ENCODE measurements at regions not wholly inside any gene's neighbourhood (a gene's known extent, or its start where the extent isn't known, plus 50 kb on each side); places are given as distances from the start of the nearest gene placed in this dataset.

- intact Hi-C loops (cut with DNase I; ENCODE audit: low total_unique reads), result no loop called here
- Histone ChIP-seq H3K27me3 (peaks cover 12 to 32% (median 20%) of the 10 kb centered on the region in 3 donors), H3K4me3 (no peak overlapping the region), H3K4me1 (no peaks in the 10 kb centered on the region), H3K27ac (no peak overlapping the region), H3K36me3 (no peaks in the 10 kb centered on the region), H3K9me3 (no peaks in the 10 kb centered on the region)
- DNase-seq (no peak), ATAC-seq (no peak)
- in situ Hi-C loops (cut with MboI; ENCODE audit: low sequenced_read_pairs in 4 of 4), result no loop called here
- TF ChIP-seq POLR2A (IDR thresholded peaks at IDR 0.05) (no peak), CTCF (IDR thresholded peaks at IDR 0.05 in 4 of 5, conservative IDR thresholded peaks at IDR 0.05 in 1 of 5) (no peak)
Observed at GRCh38 chr9:135241381-135242048, 154.0 kb downstream of the OLFM1 start.

- TF ChIP-seq POLR2A (IDR thresholded peaks at IDR 0.05) (no peak), CTCF (IDR thresholded peaks at IDR 0.05 in 4 of 5, conservative IDR thresholded peaks at IDR 0.05 in 1 of 5) (no peak)
- H3K27me3 ChIP-seq, result peaks cover 12 to 33% (median 20%) of the 10 kb centered on the region in 3 donors
Observed at GRCh38 chr9:135242049-135242396, 154.6 kb downstream of the OLFM1 start.

GRCh38 chr9:135242406-135242805 is 154.9 kb downstream of the OLFM1 start:
- Histone ChIP-seq H3K27ac (no peak overlapping the region), H3K9me3 (no peaks in the 10 kb centered on the region), H3K4me1 (no peaks in the 10 kb centered on the region), H3K4me3 (no peak overlapping the region), H3K36me3 (no peaks in the 10 kb centered on the region), H3K27me3 (peaks cover 12 to 33% (median 20%) of the 10 kb centered on the region in 3 donors)
- DNase-seq (no peak), ATAC-seq (no peak)
- TF ChIP-seq POLR2A (IDR thresholded peaks at IDR 0.05), result no peak
- TF ChIP-seq CTCF (IDR thresholded peaks at IDR 0.05 in 4 of 5, conservative IDR thresholded peaks at IDR 0.05 in 1 of 5), result no peak
- in situ Hi-C loops (cut with MboI; ENCODE audit: low sequenced_read_pairs in 4 of 4), result no loop called here
- intact Hi-C loops (cut with DNase I; ENCODE audit: low total_unique reads), result no loop called here

More at GRCh38 chr9:135242049-135242396, 154.6 kb downstream of the OLFM1 start:
- no peak for DNase-seq
- H3K4me3 ChIP-seq, result no peak overlapping the region
- no peaks in the 10 kb centered on the region for H3K36me3 ChIP-seq
- intact Hi-C loops (cut with DNase I; ENCODE audit: low total_unique reads) (no loop called here), in situ Hi-C loops (cut with MboI; ENCODE audit: low sequenced_read_pairs in 4 of 4) (no loop called here)
- ATAC-seq, result no peak
- no peaks in the 10 kb centered on the region for H3K4me1 ChIP-seq
- H3K27ac ChIP-seq, result no peak overlapping the region
- H3K9me3 ChIP-seq, result no peaks in the 10 kb centered on the region

GRCh38 chr9:135243201-135244190 is 156.0 kb downstream of the OLFM1 start:
- intact Hi-C loops (cut with DNase I; ENCODE audit: low total_unique reads), result no loop called here
- H3K27ac ChIP-seq, result no peak overlapping the region
- H3K36me3 ChIP-seq, result no peaks in the 10 kb centered on the region
- in situ Hi-C loops (cut with MboI; ENCODE audit: low sequenced_read_pairs in 4 of 4), result no loop called here
- DNase-seq (no peak), ATAC-seq (no peak)
- TF ChIP-seq POLR2A (IDR thresholded peaks at IDR 0.05) (no peak), CTCF (IDR thresholded peaks at IDR 0.05 in 4 of 5, conservative IDR thresholded peaks at IDR 0.05 in 1 of 5) (no peak)
- H3K27me3 ChIP-seq, result peaks cover 12 to 33% (median 20%) of the 10 kb centered on the region in 3 donors
- no peaks in the 10 kb centered on the region for H3K4me1 ChIP-seq
- H3K9me3 ChIP-seq, result no peaks in the 10 kb centered on the region
- H3K4me3 ChIP-seq, result no peak overlapping the region

Data from gastrocnemius medialis (tissue), 4 donors.